HG02588 (cell line): ENCODE measurements at regions not wholly inside any gene's neighbourhood (a gene's known extent, or its start where the extent isn't known, plus 50 kb on each side); places are given as distances from the start of the nearest gene placed in this dataset.

Experiments
- ATAC-seq: cut with Tn5 transposase; IDR thresholded peaks from one replicate; pipeline ENCODE4 v1.9.1; 2021; ENCODE audit warnings: mild to moderate bottlenecking, moderate library complexity; ENCODE audit not compliant: unreplicated experiment

GRCh38 chr4:11271263-11271662 lies 157.4 kb downstream of the HS3ST1 start:
- no peak for ATAC-seq

- ATAC-seq: no peak
These were observed 160.5 kb downstream of the HS3ST1 start for GRCh38 chr4:11268149-11268548.

GRCh38 chr4:11264841-11265240 lies 163.9 kb downstream of the HS3ST1 start:
- ATAC-seq: no peak

GRCh38 chr4:11264346-11264745 lies 164.3 kb downstream of the HS3ST1 start:
- no peak for ATAC-seq

GRCh38 chr4:11263208-11263607 lies 165.5 kb downstream of the HS3ST1 start:
- no peak for ATAC-seq

- ATAC-seq: no peak
These were observed 167.4 kb downstream of the HS3ST1 start for GRCh38 chr4:11261066-11261850.

GRCh38 chr4:11259837-11260236 lies 168.9 kb downstream of the HS3ST1 start:
- ATAC-seq: no peak

- ATAC-seq: no peak
These were observed 176.5 kb downstream of the HS3ST1 start for GRCh38 chr4:11252149-11252548.

- ATAC-seq: no peak
These were observed 178.2 kb downstream of the HS3ST1 start for GRCh38 chr4:11250510-11250909.

- ATAC-seq: no peak
These were observed 196.7 kb downstream of the HS3ST1 start for GRCh38 chr4:11232015-11232414.

- no peak for ATAC-seq
These were observed 197.8 kb downstream of the HS3ST1 start for GRCh38 chr4:11230866-11231265.

- ATAC-seq: no peak
These were observed 200.2 kb downstream of the HS3ST1 start for GRCh38 chr4:11228530-11228929.

GRCh38 chr4:11223311-11223710 lies 205.4 kb downstream of the HS3ST1 start:
- ATAC-seq: no peak

- no peak for ATAC-seq
These were observed 210.0 kb downstream of the HS3ST1 start for GRCh38 chr4:11218692-11219091.

GRCh38 chr4:11216520-11216919 lies 212.2 kb downstream of the HS3ST1 start:
- ATAC-seq: no peak

GRCh38 chr4:11214281-11214680 lies 214.4 kb downstream of the HS3ST1 start:
- no peak for ATAC-seq

GRCh38 chr4:11209826-11210225 lies 218.9 kb downstream of the HS3ST1 start:
- ATAC-seq: no peak

GRCh38 chr4:11201256-11201655 lies 227.4 kb downstream of the HS3ST1 start:
- no peak for ATAC-seq

- no peak for ATAC-seq
These were observed 230.0 kb downstream of the HS3ST1 start for GRCh38 chr4:11198516-11199305.

- ATAC-seq: no peak
These were observed 230.9 kb downstream of the HS3ST1 start for GRCh38 chr4:11197631-11198341.

- no peak for ATAC-seq
These were observed 231.7 kb downstream of the HS3ST1 start for GRCh38 chr4:11196927-11197522.
